PFSK-1 (cell line): ENCODE measurements at regions not wholly inside any gene's neighbourhood (a gene's known extent, or its start where the extent isn't known, plus 50 kb on each side); places are given as distances from the start of the nearest gene placed in this dataset.

ENCODE experiments used
- FOXP2 ChIP-seq: optimal IDR thresholded peaks from 2 replicates; pipeline ENCODE3; 2011; ENCODE audit warnings: borderline replicate concordance, control low read depth, inconsistent platforms; ENCODE audit not compliant: insufficient read depth; ENCODE audit errors: extremely low read length, extremely low read depth
- POLR2AphosphoS5 ChIP-seq: IDR thresholded peaks from 2 replicates; pipeline ENCODE4 v1.6.1; 2012; ENCODE audit warnings: low read depth, mild to moderate bottlenecking, control low read depth, low read length, moderate library complexity
- SIN3A ChIP-seq: IDR thresholded peaks from 2 replicates; pipeline ENCODE4 v1.6.1; 2012; ENCODE audit warnings: mild to moderate bottlenecking, low read length, moderate library complexity, borderline replicate concordance; ENCODE audit not compliant: insufficient read depth
- TAF1 ChIP-seq: IDR thresholded peaks from 2 replicates; pipeline ENCODE4 v1.6.1; 2012; ENCODE audit warnings: low read length, control low read depth, borderline replicate concordance; ENCODE audit not compliant: insufficient read depth
- TF ChIP-seq, protein P1 (sequence below), 2 experiments: IDR thresholded peaks; 2 replicates each; pipeline versions ENCODE4 v1.6.1 to v1.8.0; 2011 to 2012; ENCODE audit warnings: low read depth in 2 of 2, low read length in 2 of 2, control low read depth in 1 of 2, inconsistent platforms in 1 of 2, mild to moderate bottlenecking in 1 of 2, moderate library complexity in 1 of 2; ENCODE audit not compliant: insufficient read depth in 1 of 2

DNA sequence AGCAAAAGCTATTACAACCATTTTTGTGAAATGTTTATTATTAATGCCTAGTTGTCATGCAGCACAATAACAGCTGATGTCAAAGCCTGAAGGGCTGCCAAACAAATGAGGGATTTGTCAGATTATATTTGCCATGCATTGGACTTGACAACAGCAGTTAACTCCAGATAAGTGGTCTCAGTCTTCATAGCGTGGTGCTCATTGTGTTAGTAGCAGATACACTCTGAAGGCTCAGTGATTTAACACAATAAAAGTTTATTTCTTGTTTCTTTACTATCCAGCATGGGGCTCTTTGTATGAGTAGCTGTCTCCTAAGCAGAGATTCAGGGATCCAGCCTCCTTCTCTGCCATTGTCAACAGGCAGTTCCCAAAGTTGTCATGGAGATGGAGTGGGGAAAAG is 76.0 kb upstream of the PTGFRN start:
- TF ChIP-seq TAF1 (no peak), POLR2AphosphoS5 (no peak), SIN3A (no peak), FOXP2 (no peak)
- TF ChIP-seq, protein P1, sequence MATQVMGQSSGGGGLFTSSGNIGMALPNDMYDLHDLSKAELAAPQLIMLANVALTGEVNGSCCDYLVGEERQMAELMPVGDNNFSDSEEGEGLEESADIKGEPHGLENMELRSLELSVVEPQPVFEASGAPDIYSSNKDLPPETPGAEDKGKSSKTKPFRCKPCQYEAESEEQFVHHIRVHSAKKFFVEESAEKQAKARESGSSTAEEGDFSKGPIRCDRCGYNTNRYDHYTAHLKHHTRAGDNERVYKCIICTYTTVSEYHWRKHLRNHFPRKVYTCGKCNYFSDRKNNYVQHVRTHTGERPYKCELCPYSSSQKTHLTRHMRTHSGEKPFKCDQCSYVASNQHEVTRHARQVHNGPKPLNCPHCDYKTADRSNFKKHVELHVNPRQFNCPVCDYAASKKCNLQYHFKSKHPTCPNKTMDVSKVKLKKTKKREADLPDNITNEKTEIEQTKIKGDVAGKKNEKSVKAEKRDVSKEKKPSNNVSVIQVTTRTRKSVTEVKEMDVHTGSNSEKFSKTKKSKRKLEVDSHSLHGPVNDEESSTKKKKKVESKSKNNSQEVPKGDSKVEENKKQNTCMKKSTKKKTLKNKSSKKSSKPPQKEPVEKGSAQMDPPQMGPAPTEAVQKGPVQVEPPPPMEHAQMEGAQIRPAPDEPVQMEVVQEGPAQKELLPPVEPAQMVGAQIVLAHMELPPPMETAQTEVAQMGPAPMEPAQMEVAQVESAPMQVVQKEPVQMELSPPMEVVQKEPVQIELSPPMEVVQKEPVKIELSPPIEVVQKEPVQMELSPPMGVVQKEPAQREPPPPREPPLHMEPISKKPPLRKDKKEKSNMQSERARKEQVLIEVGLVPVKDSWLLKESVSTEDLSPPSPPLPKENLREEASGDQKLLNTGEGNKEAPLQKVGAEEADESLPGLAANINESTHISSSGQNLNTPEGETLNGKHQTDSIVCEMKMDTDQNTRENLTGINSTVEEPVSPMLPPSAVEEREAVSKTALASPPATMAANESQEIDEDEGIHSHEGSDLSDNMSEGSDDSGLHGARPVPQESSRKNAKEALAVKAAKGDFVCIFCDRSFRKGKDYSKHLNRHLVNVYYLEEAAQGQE (IDR thresholded peaks at IDR 0.05; ENCODE audit: insufficient read depth in 1 of 2, low read depth in 2 of 2, low read length in 2 of 2), result no peak

DNA sequence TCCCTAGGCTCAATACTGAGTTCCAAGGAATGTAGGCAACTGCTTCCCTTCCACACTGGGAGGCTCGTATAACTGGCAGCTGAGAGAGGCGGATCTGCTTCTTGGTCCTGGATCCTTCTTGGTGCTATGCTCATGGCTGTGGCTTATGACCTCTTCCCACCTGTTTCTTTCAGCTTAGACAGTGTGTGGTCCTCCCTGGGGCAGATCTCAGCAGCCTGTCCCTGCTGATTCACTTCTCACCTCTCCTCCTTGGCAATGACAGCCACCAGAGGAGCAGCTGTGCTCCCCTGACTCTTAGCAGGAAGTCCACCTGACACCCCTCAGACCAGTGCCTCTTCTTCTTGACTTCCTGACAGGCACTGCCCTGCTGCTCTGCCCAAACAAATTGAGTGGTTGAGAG is 75.1 kb upstream of the PTGFRN start:
- TF ChIP-seq, protein P1 (IDR thresholded peaks at IDR 0.05; ENCODE audit: insufficient read depth in 1 of 2, low read depth in 2 of 2, low read length in 2 of 2), result no peak
- TF ChIP-seq SIN3A, result no peak

DNA sequence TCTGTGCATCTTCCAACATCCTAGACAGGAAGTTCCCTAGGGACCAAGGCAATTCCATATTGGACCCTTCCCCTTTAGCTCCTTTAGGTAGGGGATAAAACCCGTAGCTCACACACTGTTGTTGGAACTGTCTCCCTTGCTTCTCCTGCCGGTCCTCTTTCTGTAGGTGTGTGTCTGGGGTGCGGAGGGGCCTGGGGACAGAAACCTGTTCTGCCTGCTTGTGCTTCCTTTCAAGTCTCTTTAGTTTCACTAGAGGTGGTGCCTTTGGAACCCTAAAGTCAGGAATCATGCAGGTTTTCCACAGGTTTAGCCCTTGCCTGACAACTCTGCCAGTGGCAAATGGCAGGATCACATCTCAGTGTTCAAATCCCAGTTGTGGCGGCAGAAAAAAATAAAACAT is 74.6 kb upstream of the PTGFRN start:
- TF ChIP-seq TAF1, result no peak
- TF ChIP-seq, protein P1 (IDR thresholded peaks at IDR 0.05; ENCODE audit: insufficient read depth in 1 of 2, low read depth in 2 of 2, low read length in 2 of 2), result no peak
- TF ChIP-seq FOXP2, result no peak
- no peak for TF ChIP-seq SIN3A
- TF ChIP-seq POLR2AphosphoS5, result no peak

DNA sequence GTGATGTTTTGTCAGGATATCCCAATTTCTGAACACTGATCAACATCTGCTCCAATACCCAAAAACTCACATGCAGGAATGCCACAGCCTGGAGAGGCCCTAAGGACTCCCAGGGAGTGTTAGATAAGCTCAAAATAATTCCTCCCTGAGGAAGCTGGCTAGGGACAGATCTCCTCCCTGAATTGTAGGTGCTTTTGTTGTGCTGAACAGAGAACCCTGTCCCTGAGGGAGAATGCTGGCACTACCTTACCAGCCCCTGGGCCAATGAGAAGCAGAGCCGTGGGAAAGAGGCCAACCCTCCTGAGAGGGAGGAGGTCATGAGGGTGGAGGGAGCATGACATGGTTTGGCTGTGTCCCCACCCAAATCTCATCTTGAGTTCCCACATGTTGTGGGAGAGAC is 73.6 kb upstream of the PTGFRN start:
- TF ChIP-seq FOXP2 (no peak), POLR2AphosphoS5 (no peak), SIN3A (no peak), TAF1 (no peak)
- TF ChIP-seq, protein P1 (IDR thresholded peaks at IDR 0.05; ENCODE audit: insufficient read depth in 1 of 2, low read depth in 2 of 2, low read length in 2 of 2), result no peak

DNA sequence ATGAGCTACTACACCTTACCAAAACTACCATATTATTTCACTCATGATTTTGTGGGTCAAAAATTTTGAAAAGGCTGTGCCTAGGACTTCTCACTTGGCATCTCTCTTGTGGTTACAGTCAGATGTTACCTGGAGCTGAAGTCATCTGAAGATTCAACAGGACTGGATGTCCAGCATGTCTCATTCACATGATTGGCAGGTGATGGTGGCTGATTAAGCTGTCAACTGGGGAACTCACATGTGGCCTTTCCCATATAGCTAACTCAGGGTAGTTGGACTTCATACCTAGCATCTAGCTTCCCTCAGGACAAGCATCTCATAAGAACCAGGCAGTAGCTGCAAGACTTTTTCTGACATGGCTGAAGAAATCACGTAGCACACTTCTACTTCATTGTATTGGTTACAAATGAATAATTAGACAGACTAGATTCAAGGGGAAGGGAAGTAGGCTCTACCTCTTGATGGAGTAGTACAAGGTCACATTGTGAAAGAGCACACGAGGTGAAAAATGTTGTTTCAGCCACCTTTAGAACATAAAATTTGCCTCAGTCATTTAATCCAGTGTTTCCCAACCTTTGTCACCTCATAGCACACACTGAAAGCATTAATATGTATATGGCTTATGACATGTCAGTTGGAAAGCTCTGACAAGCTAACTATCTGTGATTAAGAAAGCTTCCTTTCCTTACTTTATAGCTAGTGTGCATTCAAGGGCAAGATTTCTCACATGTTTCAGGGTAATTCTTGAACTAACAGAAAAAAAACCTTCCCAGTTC is 68.0 kb upstream of the PTGFRN start:
- no peak for TF ChIP-seq FOXP2
